ENCODE measurements at regions not wholly inside any gene's neighbourhood (a gene's known extent, or its start where the extent isn't known, plus 50 kb on each side); places are given as distances from the start of the nearest gene placed in this dataset.

DNA sequence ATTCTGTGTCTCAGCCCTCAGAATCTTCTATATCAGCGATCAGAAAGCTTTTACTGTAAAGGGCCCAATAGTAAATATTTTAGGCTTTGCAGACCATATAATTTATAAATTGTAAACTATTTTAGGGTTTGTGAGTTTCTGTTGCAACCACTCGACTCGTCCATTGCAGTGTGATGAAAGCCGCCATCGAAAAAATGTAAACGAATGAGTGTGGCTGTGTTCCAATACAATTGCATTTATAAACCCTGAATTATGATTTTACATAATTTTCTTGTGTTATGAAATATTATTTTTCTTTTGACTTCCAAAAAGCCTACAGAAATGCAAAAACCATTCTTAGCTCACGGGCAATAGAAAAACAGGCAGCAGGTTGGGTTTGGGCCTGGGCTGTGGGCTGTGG, 62.5 kb upstream of the ADO start:
- DNase-seq (ENCODE audit: low read depth in 3 of 3) = no peak

DNA sequence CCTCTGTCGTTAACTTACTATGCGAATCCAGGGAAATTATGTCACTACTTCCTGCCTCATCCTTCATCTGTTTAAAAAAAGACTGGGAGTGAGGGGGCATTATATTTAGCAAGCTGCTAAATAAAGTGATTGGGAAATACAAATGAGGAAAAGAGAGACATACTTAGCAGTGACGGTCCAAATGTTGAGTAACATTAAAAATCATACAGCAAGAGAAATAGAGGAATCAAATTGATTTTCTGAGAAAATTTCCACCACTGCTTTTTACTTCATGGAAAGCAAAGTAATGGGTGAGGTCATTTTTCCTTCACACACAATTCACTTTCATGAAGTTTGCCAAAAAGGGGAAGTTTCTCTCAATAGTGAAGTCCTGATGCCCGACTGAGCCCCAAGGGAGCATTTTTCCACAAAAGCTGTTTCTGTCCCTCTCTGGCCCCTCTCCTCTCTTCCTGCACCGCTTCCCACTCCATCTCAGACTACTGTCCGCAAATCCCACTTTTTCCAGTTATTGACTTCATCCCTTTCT, 61.9 kb upstream of the ADO start:
- DNase-seq (ENCODE audit: low read depth in 3 of 3) = no peak

DNA sequence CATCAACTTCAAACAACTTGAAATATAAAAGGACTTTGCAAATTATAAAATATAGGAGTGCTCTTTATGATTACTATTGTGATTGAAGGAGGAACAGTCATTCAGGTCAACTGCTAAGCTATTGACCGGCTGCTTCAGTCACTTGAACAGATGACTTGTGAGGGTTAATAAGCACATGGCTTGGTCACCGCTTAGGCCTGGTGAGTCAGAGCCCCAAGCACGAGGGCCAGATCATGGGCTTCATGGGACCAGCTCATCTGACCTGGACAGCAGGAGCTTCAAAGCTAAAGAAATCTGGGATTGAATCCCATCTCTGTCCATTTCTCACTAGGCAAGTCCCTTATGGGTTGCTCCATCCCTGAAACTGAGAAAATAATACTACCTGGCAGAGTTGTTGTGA, 60.4 kb upstream of the ADO start:
- DNase-seq (ENCODE audit: low read depth in 3 of 3) = no peak

DNA sequence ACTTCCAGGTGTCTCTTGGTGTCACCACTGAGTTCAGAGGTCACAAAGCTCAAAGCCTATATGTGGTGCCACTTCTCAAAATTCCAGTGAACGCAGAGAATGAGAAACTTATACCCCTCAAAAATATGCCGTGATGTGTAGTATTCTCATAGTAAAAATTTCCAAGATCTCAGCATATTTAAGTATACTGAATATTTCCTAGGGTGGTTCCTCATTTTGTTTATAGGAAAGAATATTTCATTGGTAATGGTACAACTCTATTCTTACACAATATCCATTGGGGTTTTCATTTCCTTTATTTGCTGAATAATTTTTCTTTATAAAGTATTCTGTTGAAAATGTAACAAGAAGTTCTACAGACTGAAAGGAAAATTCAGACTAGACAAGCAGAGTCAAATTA, 58.9 kb upstream of the ADO start:
- DNase-seq (ENCODE audit: low read depth in 3 of 3) = no peak

DNA sequence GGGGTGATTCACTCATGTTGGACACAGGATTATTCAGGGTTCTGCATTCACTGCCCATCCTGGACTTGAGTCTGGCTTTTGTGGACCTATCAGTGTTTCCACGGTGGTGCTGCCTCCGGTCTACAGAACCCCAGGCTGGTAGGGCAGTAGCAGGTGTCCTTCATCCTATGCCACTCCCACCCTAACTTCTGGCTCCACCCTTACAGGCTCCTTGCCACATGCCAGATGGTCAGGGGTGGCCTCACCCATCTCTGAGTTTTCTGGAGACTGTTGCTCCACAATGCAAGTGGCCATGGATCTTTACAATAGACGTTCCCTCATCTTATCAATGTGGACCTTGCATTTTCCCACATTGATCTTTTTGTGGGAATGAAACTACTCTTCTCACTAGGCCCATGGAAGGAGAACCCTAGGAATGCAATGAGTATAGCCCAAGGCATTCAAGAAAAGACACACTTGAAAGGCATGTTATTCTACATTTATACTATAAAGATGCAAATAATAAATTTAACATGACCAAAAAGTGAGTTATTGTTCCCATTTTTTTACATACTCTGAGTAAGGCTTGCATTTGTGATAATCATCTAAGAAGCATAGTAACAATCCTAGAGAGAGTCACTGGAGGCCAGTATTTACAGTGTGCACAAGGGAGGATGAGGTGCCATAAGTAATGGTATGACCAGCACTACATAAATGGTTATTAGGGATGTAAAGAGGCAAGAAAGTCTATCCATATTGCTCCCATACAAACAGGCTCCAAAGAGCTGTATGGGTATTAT, 57.4 kb upstream of the ADO start:
- no peak for DNase-seq (ENCODE audit: low read depth in 3 of 3)

DNA sequence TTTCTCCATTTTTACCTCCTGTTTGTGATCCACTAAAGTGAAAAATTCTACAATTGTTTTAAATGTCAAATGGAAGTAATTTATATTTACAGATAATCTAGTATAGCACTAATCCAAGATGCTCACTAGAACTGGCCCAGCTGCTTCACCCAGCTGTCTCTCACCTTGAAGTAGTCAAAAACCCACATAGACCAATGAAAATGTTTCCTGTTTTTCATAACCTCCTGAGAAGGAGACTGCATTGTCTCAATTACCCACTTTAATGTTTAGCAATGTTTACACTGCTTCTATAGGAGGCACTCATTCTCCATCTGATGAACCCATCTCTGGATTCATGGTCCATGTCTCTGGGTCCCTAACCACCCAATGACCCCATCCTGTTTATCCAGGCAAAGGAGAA, 56.1 kb upstream of the ADO start:
- DNase-seq (ENCODE audit: low read depth in 3 of 3) = no peak

DNA sequence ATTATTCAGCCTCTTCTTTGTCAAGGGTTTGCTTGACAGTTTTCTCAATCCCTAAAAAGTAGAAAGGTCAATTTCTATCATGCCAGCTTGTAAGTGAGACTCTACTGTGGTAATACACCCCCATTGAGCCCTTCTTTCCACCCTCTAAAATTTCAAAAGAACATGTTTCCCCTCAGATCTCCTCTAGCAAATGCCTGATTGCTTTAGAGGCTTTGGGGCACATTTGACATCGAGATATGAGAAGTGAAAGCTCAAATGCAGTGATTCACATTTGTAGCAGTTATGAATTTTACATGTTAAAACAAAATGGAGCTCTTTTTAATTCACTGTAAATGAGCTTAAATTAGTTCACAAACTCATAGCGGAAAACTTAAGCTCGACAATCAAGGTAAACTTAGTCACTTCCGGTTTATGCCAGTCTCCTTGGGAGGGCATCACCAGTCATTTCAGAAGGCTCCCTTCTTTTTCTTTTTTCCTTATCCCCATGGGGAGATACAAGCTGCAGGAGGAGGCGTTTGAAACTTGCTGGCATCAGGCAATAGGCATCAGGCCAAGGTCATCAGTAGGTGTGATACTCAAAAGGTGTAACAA, 55.3 kb upstream of the ADO start:
- DNase-seq (ENCODE audit: low read depth in 3 of 3) = no peak
